ENCODE measurements at regions not wholly inside any gene's neighbourhood (a gene's known extent, or its start where the extent isn't known, plus 50 kb on each side); places are given as distances from the start of the nearest gene placed in this dataset.

- TF ChIP-seq ZFP91 (CRISPR knock-in tag; IDR thresholded peaks at IDR 0.05; ENCODE audit: borderline replicate concordance) = peak; percentile 43; the same call in 1 of the 2 replicates
- TF ChIP-seq AHDC1 (CRISPR knock-in tag; IDR thresholded peaks at IDR 0.05; ENCODE audit: borderline replicate concordance) = no peak
- 0 out of 2 replicates have a peak, but pooled peaks have one; percentile 36 for TF ChIP-seq BRCA1 (CRISPR knock-in tag; IDR thresholded peaks at IDR 0.05)
- no peak for TF ChIP-seq LCORL (IDR thresholded peaks at IDR 0.05)
- 0 out of 2 replicates have a peak, but pooled peaks have one; percentile 44 for TF ChIP-seq LCORL (CRISPR knock-in tag; IDR thresholded peaks at IDR 0.05)
- TF ChIP-seq ZSCAN29 (CRISPR knock-in tag; conservative IDR thresholded peaks at IDR 0.05) = peak; percentile 59; the same call in 1 of the 2 replicates
- 0 out of 2 replicates have a peak, but pooled peaks have one; percentile 24 for TF ChIP-seq ZNF513 (CRISPR knock-in tag; conservative IDR thresholded peaks at IDR 0.05)
- TF ChIP-seq ZSCAN22 (CRISPR knock-in tag; IDR thresholded peaks at IDR 0.05) = no peak
- 0 out of 2 replicates have a peak, but pooled peaks have one; percentile 82 for TF ChIP-seq FOXO4 (CRISPR knock-in tag; conservative IDR thresholded peaks at IDR 0.05)
- TF ChIP-seq HOXD1 (CRISPR knock-in tag; IDR thresholded peaks at IDR 0.05) = no peak
- TF ChIP-seq MYNN (CRISPR knock-in tag; IDR thresholded peaks at IDR 0.05; ENCODE audit: low read depth) = no peak
- TF ChIP-seq FOXK1 (CRISPR knock-in tag; IDR thresholded peaks at IDR 0.05; ENCODE audit: borderline replicate concordance, low read depth) = peak; percentile 32; the same call in 1 of the 2 replicates
- no peak; the same call in 1 of the 2 replicates for TF ChIP-seq KDM5B (CRISPR knock-in tag; IDR thresholded peaks at IDR 0.05; ENCODE audit: borderline replicate concordance)
- TF ChIP-seq ZNF691 (CRISPR knock-in tag; IDR thresholded peaks at IDR 0.05; ENCODE audit: borderline replicate concordance, low read depth) = peak; percentile 63; the same call in 1 of the 2 replicates
These were observed 611.3 kb upstream of the SALL1 start (continued) for GRCh38 chr16:51762081-51762996.
